Activated T-cell treated with anti-CD3 and anti-CD28 coated beads, Interleukin-2, amount 50 U/mL, for 4 hours (primary cell): ENCODE measurements at regions not wholly inside any gene's neighbourhood (a gene's known extent, or its start where the extent isn't known, plus 50 kb on each side); places are given as distances from the start of the nearest gene placed in this dataset.

Experiments used
- ATAC-seq, 2 donors: fragments of 200-7000 bp; cut with Tn5 transposase; one replicate each; pipeline ENCODE4 v1.10.0; 2021
- DNase-seq: peaks from one replicate; pipeline ENCODE4 v3.0.0-alpha.2; 2020
- H3K27me3 Mint-ChIP-seq: one replicate; pipeline ENCODE4 v1.8.0; 2021; ENCODE audit warnings: low read depth, mixed read lengths
- H3K36me3 Mint-ChIP-seq: one replicate; pipeline ENCODE4 v1.8.0; 2022; ENCODE audit warnings: mixed read lengths; ENCODE audit not compliant: insufficient read depth
- H3K4me1 Mint-ChIP-seq: one replicate; pipeline ENCODE4 v1.8.0; 2021; ENCODE audit warnings: low read depth, mixed read lengths
- H3K4me3 Mint-ChIP-seq: one replicate; pipeline ENCODE4 v1.8.0; 2021; ENCODE audit warnings: mild to moderate bottlenecking, moderate library complexity, mixed read lengths
- H3K9me3 Mint-ChIP-seq: one replicate; pipeline ENCODE4 v1.8.0; 2021; ENCODE audit warnings: mixed read lengths

- ATAC-seq (peak; percentile 64 to 68), DNase-seq (no peak)
- peaks cover 18% of the 10 kb centered on the region for H3K4me1 Mint-ChIP-seq
- H3K36me3 Mint-ChIP-seq = no peaks in the 10 kb centered on the region
- no peaks in the 10 kb centered on the region for H3K27me3 Mint-ChIP-seq
- H3K9me3 Mint-ChIP-seq = no peaks in the 10 kb centered on the region
- no peak overlapping the region for H3K4me3 Mint-ChIP-seq
Observed at GRCh38 chr3:187963003-187963676, 190.8 kb upstream of the LPP start.

- peaks cover 11% of the 10 kb centered on the region for H3K4me1 Mint-ChIP-seq
- H3K9me3 Mint-ChIP-seq = no peaks in the 10 kb centered on the region
- DNase-seq (no peak), ATAC-seq (no peak)
- H3K4me3 Mint-ChIP-seq = no peak overlapping the region
- H3K27me3 Mint-ChIP-seq = no peaks in the 10 kb centered on the region
- no peaks in the 10 kb centered on the region for H3K36me3 Mint-ChIP-seq
Observed at GRCh38 chr3:187963677-187964385, 190.1 kb upstream of the LPP start.

GRCh38 chr3:187964760-187965159 is 189.2 kb upstream of the LPP start:
- H3K9me3 Mint-ChIP-seq = no peaks in the 10 kb centered on the region

GRCh38 chr3:187966096-187966495 is 187.9 kb upstream of the LPP start:
- ATAC-seq = no peak
- Mint-ChIP-seq H3K27me3 (no peaks in the 10 kb centered on the region), H3K4me3 (no peak overlapping the region), H3K9me3 (no peaks in the 10 kb centered on the region), H3K36me3 (no peaks in the 10 kb centered on the region), H3K4me1 (peaks cover 2% of the 10 kb centered on the region)
- no peak for DNase-seq

More at GRCh38 chr3:187964760-187965159, 189.2 kb upstream of the LPP start:
- Mint-ChIP-seq H3K27me3 (no peaks in the 10 kb centered on the region), H3K4me3 (no peak overlapping the region), H3K4me1 (peaks cover 2% of the 10 kb centered on the region), H3K36me3 (no peaks in the 10 kb centered on the region)
- no peak for ATAC-seq
- DNase-seq = no peak

- no peaks in the 10 kb centered on the region for H3K27me3 Mint-ChIP-seq
- no peaks in the 10 kb centered on the region for H3K9me3 Mint-ChIP-seq
- H3K4me1 Mint-ChIP-seq = peaks cover 2% of the 10 kb centered on the region
- no peaks in the 10 kb centered on the region for H3K36me3 Mint-ChIP-seq
- no peak overlapping the region for H3K4me3 Mint-ChIP-seq
- DNase-seq = no peak
- no peak for ATAC-seq
Observed at GRCh38 chr3:187966636-187967406, 187.1 kb upstream of the LPP start.

- Mint-ChIP-seq H3K4me1 (peaks cover 3% of the 10 kb centered on the region), H3K36me3 (no peaks in the 10 kb centered on the region), H3K9me3 (no peaks in the 10 kb centered on the region), H3K27me3 (no peaks in the 10 kb centered on the region), H3K4me3 (no peak overlapping the region)
- ATAC-seq (no peak), DNase-seq (no peak)
Observed at GRCh38 chr3:187967993-187968392, 186.0 kb upstream of the LPP start.

- Mint-ChIP-seq H3K9me3 (no peaks in the 10 kb centered on the region), H3K4me1 (peaks cover 9% of the 10 kb centered on the region), H3K27me3 (no peaks in the 10 kb centered on the region), H3K4me3 (no peak overlapping the region), H3K36me3 (no peaks in the 10 kb centered on the region)
- DNase-seq = no peak
- no peak for ATAC-seq
Observed at GRCh38 chr3:187968883-187969580, 184.9 kb upstream of the LPP start.

- ATAC-seq (no peak), DNase-seq (no peak)
- H3K4me1 Mint-ChIP-seq = peaks cover 13% of the 10 kb centered on the region
- H3K9me3 Mint-ChIP-seq = no peaks in the 10 kb centered on the region
- H3K4me3 Mint-ChIP-seq = no peak overlapping the region
- H3K36me3 Mint-ChIP-seq = no peaks in the 10 kb centered on the region
- no peaks in the 10 kb centered on the region for H3K27me3 Mint-ChIP-seq
Observed at GRCh38 chr3:187969581-187969950, 184.4 kb upstream of the LPP start.

- H3K4me1 Mint-ChIP-seq = peaks cover 18% of the 10 kb centered on the region
- H3K4me3 Mint-ChIP-seq = no peak overlapping the region
- H3K27me3 Mint-ChIP-seq = no peaks in the 10 kb centered on the region
- ATAC-seq = no peak
- H3K36me3 Mint-ChIP-seq = no peaks in the 10 kb centered on the region
- DNase-seq = no peak
- no peaks in the 10 kb centered on the region for H3K9me3 Mint-ChIP-seq
Observed at GRCh38 chr3:187970106-187970505, 183.9 kb upstream of the LPP start.

GRCh38 chr3:187971629-187972028 is 182.3 kb upstream of the LPP start:
- Mint-ChIP-seq H3K4me3 (no peak overlapping the region), H3K36me3 (peaks cover 2% of the 10 kb centered on the region), H3K4me1 (peaks cover 33% of the 10 kb centered on the region), H3K9me3 (peaks cover 2% of the 10 kb centered on the region), H3K27me3 (no peaks in the 10 kb centered on the region)
- ATAC-seq = no peak
- no peak for DNase-seq

GRCh38 chr3:187972454-187972853 is 181.5 kb upstream of the LPP start:
- Mint-ChIP-seq H3K9me3 (peaks cover 5% of the 10 kb centered on the region), H3K36me3 (peaks cover 3% of the 10 kb centered on the region), H3K4me1 (peaks cover 37% of the 10 kb centered on the region), H3K27me3 (no peaks in the 10 kb centered on the region), H3K4me3 (no peak overlapping the region)
- DNase-seq = no peak
- no peak for ATAC-seq

- Mint-ChIP-seq H3K36me3 (peaks cover 3% of the 10 kb centered on the region), H3K4me3 (peak overlapping the region; percentile 67), H3K4me1 (peaks cover 53% of the 10 kb centered on the region)
Observed at GRCh38 chr3:187973977-187974870, 179.7 kb upstream of the LPP start.

GRCh38 chr3:187974871-187975271 is 179.1 kb upstream of the LPP start:
- peak; percentile 45 to 54 for ATAC-seq
- no peak for DNase-seq
- Mint-ChIP-seq H3K9me3 (peaks cover 8% of the 10 kb centered on the region), H3K36me3 (peaks cover 3% of the 10 kb centered on the region), H3K4me3 (peak overlapping the region; percentile 67), H3K4me1 (peaks cover 60% of the 10 kb centered on the region), H3K27me3 (no peaks in the 10 kb centered on the region)

More at GRCh38 chr3:187973977-187974870, 179.7 kb upstream of the LPP start:
- ATAC-seq (peak; percentile 16 to 37), DNase-seq (no peak)
- Mint-ChIP-seq H3K27me3 (no peaks in the 10 kb centered on the region), H3K9me3 (peaks cover 8% of the 10 kb centered on the region)
